Renal cortical epithelial cell (primary cell): ENCODE measurements at regions not wholly inside any gene's neighbourhood (a gene's known extent, or its start where the extent isn't known, plus 50 kb on each side); places are given as distances from the start of the nearest gene placed in this dataset.

Experiments used
- DNase-seq: peaks from one replicate; pipeline ENCODE4 v3.0.0-alpha.2; 2011; ENCODE audit warnings: low read depth

DNA sequence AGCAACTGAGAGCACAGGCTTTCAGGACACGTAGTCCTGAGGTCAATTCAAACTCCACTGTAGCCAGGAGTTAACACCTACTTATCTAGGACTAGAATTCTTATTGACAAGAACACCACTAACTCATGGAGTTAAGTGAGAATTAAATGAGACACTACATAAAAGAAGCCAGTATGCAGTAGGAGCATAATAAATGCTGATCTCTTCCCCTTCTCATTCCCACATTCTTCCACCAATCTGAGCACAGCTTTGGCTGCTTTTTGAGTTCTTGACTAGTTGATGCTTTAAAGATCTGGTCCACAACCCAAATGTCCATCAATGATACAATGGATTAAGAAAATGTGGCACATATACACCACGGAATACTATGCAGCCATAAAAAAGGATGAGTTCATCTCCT is 55.2 kb downstream of the TTC32 start:
- no peak for DNase-seq

DNA sequence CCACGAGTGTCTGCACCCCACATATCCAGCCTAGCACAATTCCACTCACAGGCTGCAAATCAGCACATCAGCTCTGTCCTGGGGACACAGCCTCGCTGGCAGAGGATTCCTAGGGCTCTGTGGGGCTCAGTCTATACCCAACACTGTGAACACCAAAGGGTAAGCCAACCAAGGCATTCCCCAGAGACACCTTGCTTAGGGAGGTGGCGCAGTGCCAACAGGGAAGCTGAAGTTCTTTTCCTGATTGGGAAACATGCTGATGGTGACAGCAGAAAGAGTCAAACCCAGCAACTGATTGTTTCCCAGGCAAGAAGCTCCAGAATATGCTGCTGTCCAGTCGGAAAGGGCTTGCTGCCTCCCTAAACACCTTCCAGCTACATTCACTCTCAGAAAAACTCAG is 55.8 kb downstream of the TTC32 start:
- peak; percentile 41 for DNase-seq

DNA sequence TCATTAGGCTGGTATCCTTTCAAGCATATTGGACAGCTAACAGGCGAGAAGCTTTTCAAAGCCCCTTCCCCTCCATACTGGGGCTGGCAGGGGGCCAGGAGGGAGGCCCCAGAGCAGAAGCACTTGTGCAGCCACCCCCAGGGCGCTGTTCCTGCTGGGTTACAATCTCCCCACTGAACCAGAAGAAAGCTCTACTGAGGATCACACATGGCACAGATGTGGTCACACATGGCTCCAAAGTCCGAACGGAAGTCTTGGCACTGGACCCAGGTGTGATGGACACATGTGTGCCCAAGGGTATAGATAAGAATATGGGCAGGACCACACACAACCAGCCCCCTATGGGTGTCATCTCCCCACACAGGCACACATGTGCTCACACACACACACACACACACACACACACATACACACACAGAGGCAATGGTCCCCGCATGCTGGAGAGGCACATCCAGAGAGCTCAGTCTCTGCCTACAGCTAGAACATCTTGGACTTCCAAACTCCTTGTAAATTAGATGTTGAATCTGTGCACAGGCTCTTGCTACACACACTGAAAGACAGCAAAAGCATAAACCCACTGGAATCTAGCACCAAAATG is 56.4 kb downstream of the TTC32 start:
- no peak for DNase-seq

DNA sequence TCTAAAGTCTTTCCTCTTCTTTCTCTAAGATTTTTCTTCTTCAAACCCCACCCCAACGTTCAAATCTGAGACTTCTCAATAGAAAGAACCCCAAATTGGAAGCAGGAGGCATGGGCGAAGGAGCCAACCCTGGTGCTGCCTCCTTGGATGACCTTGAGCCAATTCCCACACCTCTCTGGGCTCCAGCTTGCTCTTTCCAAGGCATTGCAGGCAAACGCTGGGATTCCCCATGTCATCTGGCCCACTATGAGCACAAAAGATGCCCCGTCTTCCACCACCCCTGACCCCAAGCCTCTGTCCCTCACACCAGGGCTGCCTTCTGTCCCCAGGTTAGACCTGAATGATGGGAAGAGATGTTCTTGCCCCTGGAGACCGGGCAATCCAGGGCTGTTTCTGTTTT is 57.0 kb downstream of the TTC32 start:
- DNase-seq: no peak

DNA sequence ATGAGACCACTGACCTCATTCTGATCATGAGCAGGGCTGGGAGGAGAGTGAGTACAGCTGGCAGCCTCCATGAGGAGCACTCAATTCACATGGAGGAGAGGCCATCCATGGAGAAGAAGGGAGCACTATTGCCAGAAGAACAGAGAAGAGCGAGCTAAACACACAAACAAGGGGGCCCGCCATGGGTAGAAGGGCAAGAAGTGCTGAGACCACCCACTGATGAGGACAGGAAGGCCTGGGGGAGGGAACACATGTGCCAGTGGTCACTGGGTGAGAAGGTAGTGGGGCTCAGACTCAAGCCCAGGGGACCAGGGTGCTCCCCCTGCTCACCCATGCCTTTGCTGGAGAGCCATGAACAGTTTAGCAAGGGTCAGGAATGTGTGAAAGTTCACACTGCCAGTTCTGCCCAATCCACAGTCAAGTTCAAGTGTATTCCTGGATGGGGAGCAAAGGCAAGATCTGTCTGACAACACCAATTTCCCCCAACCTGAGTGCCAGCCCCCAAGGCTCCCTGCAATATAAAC is 57.7 kb downstream of the TTC32 start:
- no peak for DNase-seq

DNA sequence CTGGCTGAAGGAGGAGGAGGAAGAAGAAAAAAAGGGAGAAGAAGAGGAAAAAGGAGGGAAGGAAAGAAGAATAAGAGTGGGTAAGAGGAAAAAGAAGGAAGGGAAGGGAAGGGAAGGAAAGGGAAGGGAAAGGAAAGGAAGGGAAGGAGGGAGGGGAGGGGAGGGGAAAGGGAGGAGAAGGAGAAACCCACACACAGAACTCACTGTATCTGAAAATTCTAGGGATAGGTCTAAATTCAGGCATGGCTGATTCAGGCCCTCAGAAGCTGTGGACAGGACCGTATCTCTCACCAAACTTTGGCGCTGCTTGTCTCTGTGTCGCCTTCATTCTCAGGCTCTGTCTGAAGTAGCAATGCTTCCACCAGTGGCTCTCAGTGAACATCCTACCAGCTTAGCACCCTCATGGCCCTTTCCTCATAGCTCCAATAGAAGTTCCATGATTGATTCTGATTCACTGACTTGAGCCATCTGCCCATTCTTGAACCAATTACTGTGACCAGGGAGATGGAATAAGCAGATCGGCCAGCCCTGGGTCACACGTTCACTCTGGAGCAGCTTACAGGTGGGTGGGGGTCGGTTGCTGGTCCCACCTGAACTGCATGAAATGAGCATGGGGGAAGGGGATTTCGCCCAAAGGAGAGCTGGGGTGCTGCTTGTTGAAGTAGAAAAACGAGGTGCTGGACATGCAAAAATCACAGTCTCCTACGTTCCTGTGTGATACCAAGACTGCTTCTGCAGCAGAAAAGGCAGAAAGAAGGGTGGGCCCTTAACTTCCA is 59.7 kb downstream of the TTC32 start:
- no peak for DNase-seq

DNA sequence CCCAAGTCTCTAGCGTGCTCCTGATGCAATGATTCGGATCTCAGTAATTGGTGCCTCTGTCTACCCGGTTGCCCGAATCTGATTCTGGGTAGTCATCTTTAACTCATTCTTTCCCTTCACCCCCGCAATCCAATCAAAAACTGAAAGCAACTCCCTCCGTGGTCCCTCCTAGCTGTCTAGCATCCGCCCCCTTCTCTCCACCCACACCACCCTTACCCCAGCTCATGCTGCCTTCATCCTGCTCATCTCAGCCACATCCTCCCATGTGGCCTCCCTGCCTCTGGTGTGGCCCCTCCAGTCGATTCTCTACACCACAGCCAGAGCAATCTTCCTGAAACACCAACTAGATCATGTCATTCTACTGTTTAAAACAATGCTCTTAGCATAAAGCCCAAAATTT is 62.3 kb downstream of the TTC32 start:
- DNase-seq: no peak

DNA sequence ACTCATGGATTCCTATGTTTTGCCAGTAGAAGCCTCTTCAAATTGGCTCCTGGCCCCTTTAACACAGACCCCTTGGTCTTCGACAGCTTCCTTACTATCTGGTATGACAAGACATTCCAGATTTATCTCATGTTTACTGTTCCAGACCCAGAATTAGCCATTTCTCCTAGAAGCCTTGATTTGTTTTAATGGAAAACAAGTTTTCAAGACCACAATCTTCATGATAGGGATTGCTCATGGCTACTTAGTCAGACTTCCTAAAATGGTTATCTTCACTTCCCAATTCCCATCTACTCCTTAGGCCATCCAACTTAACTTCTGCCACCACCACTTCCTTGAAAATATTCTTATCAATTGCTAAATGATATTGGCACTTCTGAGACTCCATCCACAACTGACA is 63.2 kb downstream of the TTC32 start:
- no peak for DNase-seq

DNA sequence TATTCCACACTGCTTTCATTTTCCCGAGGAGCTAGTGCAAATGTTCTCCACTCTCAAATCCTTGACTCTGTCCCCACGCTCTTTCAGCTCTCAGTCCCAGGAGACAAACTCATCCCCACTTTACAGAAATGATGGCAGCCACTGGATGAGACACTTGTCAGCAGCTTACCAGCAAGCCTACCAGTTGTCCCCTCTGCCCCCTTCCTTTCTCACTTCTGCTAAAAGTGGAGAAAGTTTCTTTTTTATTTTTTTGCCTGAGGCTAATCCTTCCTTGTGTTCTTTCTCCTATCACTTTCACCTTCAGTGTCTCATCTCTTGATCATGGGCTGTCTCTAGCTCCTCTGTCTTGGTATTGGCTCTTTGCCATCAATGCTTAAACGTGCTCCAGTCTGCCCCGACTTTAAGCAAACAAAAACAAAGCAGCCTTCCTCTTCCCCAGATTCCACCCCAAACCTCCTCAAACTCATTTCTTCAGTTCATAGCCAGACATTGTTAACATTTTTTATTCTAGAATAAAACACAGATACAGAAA is 64.5 kb downstream of the TTC32 start:
- DNase-seq: no peak

DNA sequence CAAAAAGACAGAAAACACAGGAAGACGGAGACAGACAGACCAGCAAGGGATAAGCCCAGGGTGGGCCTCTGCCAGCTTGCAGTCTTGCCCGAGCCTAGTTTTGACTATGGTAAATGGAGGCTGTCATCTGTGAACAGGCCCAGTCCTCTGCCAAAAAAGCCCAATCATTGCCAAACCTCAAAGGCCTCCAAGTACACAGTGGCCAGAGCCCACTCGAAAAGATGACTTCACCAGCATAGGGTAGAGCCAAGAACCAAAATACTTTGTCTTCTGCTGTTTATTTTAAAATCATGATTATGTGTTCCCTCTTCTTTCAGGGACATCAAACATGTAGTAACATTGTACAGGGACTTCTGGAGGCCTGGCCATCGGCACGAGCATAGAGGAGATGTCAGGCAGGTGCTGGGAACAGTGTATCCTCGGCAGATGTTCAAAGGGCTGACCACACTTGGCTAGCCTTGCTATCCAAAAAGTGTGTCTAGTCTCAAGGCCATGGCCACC is 66.0 kb downstream of the TTC32 start:
- DNase-seq: no peak

DNA sequence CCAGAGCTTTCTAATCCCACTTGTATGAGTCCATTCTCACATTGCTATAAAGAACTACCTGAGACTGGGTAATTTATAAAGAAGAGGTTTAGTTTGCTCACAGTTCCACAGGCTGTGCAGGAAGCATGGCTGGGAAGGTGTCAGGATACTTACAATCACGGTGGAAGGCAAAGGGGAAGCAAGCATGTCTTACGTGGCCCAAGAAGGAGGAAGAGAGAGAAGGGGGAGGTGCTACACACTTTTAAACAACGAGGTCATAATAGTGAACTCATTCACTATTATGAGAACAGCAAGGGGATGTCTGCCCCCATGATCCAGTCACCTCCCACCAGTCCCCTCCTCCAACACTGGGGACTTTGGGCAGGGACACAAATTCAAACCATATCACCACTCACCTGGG is 67.8 kb downstream of the TTC32 start:
- no peak for DNase-seq

DNA sequence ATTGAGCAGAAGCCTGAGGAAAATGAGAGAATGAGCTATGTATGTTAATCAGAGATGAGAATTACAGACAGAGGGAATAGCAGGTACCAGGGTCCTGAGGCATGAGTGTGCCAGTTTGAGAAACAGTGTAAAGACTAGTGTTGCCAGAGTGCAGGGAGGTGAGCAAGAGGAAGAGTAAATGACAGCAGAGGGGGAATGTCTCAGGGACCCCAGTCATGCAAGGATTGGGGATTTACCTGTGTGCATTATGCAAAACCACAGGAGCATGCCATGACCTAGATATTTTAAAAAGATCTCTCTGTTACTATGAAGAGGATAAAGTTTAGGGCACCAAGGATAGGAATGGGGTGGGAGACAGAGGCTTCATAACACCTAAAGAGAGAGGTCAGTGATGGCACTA is 72.1 kb downstream of the TTC32 start:
- no peak for DNase-seq

DNA sequence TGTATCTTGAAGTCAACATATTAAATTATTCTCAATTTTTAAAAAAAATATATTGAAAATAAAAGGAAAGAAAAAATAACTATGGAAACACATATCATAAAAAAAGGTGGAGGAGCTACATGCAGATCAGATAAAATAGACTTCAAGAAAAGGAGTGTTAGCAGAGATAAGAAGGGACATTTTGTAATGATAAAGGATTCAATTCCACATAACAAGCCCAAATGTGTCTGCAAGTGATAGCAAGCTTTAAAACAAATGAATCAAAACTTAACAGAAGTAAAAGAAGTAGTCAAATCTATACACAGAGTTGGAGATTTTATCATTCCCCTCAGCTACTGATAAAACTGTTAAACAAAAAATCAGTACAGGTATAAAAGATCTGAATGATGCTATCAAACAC is 74.9 kb downstream of the TTC32 start:
- DNase-seq: no peak

DNA sequence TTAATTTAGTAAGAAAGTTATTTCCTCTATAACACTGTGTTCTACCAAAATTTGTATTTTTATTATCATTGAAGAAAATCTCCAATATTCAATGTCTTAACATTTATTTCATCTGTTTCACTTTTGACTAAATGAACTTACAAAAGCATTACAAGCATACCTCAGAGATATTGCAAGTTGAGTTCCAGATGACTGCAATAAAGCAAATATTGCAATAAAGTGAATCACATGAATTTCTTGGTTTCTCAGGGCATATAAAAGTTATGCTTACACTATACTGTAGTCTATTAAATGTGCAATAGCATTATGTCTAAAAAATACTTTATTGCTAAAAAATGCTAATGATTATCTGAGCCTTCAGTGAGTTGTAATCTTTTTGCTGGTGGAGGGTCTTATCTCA is 78.3 kb downstream of the TTC32 start:
- DNase-seq: no peak

DNA sequence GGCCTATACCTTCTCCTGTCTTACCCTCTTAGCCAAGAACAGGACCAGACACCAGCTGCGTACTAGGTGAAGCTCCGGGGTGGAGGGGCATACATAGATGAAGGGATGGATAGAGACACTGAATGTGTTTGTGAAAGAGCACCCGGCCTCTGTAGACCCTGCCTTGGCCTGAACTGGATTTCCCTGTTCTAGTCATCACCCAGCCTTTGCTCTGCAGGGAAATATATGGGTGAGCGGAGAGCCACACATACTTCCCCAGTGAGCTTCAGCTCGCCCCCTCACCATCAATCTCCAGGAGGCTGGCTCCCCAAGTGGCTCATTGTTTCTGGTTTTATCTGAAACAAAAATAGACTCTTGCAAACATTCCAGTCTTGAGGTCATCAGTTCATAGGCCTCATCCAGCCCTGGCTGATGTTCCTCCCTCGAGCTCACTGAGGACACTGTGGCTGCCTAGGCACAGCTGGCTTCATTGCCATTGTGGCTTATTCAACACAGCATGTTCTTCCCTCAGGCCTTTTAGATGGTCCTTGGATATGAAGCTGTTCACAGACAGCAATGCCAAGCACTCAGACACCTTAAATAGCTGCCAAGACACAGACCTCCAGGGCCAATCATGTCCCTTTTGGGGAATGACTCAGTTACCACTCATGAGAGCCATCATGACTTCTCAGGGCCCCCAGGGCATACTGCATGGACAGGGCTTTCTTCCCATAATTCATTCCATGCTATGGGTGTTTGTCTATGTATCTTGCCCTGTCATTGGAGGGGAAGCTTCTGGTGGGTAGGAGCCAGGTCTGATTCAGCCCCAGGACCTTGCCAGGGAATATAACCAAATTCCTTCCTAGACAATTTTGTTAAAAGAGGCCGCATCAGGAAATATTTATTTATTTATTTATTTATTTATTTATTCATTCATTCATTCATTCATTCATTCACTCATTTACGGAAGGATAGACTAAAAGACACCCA is 82.4 kb downstream of the TTC32 start:
- peak; percentile 75 for DNase-seq

DNA sequence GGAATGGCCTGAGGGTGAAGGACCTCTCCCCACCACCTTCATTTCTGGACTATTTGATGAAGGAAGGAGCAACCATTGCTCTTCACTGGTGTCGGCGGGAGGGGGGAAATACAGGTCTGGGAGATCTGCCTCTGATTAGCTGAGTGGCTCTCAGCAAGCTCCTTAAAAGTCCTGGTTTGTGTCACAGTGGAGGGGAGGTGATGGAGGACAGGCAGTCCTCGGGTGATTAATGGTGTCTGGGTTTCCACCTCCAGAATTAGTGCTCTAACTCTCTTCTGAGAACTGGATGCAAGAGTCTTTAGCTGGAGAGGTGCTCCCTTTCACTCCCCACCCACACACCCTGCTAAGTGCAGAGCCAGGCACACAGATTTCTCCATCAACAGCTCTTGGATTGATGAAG is 83.2 kb downstream of the TTC32 start:
- DNase-seq: no peak

DNA sequence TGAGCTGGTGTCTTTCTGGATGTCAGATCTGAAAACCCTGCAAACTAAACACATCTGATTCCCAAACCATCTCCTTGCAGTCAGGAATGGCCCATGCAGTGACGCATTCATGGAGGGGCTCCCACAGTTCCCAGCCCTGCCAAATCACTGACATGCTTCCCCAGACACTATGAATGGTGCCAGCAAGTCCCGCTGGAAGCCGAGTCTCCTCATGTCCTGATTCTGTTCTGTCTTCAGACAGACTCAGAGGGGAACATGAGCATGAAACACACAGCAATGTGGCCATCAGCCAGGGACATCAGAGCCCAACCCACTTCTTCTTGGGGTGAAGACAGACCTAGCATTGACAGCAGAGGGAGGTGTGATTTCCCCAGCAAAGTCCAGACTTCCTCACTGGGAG is 83.7 kb downstream of the TTC32 start:
- DNase-seq: no peak

DNA sequence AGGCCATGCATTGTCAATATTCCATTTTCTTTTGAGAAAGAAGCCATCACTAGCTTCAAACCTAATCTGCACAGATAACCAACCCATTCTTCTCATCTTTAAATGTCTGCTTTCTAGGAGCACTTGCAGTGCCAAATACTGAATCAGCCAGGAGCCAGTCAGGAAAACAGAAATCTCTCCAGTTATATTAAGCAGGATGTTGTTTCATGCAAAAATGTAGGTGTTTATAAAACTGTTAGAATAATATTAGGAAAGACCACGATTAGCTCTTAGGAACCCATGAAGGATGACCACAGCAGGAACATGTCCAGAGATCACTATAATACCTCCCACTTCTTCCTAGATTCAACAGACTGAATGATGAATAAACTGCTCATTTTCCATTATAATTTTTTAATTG is 86.0 kb downstream of the TTC32 start:
- DNase-seq: no peak

DNA sequence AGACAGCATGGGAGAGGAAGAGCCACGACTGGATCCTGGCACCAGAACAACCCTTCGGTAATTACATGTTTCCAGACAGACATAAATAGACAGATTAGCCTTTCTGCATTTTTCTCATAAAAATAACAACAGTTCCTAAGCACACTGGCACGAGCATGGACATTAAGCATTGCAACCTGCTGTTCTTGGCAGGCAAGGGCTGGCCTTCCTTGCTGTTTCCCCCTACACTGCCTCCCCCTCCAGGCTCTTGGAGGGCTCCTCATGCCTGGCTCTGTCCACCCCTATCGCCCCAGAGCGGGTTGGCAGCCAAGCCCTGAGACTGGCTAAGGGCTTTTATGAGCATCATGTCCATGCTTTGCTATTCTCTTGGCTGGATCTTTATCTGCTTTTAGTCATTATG is 89.6 kb downstream of the TTC32 start:
- no peak for DNase-seq

DNA sequence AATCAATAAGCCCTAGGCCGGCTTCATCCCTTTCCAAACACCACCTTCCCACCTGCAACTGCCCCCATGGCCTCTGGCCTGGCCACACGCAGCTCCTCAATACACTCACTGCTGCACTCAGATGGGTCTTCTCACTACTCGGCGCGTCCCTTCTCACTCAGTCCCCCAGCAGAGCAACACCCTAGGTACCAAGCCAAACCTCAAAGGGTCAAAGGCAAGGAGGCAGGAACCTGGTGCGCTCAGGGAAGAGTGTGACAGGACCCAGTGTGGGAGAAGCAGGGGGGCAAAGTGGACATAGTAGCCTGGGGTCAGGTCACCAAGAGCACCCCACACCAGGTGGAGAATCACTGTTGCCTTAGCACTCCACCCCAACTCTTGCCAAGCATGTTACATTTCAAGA is 90.6 kb downstream of the TTC32 start:
- no peak for DNase-seq

DNA sequence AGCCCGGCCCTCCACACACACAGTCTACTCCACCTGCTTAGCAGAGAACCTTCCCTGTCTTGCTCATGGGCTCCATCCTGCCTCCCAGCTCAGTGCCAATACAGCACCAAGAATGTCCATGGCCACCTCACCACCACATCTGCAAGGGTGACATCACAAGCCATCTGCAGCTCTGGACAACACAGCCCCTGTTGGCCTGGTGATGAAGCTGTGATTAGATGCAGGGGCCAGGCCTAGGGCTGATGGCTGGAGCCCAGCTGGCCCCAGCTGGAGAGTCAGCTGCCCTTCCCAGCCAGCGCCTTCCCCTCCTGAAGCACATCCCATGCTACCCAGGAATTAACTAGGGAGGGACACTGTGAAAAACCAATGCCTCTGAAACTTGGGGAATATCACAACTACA is 91.1 kb downstream of the TTC32 start:
- no peak for DNase-seq

DNA sequence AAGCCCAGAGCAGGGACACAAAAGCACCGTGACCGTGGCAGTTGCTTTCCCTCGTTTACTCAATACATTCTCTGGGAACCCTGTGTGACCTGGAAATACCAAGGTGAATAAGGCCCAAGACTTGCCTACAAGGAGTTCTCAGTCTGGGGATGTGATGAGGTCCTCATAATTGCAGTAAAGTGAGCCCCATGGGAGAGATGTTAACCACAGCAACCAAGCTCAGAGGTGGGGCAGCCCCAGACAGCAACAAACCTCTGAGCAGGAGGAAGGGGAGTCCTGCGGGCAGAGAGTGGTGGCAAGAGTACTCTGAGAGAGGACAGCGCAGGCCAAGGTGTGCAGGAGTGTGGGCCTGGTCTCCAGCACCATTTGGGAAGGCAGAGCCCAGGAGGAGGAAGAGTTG is 91.6 kb downstream of the TTC32 start:
- DNase-seq: no peak
